ENCODE measurements at regions not wholly inside any gene's neighbourhood (a gene's known extent, or its start where the extent isn't known, plus 50 kb on each side); places are given as distances from the start of the nearest gene placed in this dataset.

DNA sequence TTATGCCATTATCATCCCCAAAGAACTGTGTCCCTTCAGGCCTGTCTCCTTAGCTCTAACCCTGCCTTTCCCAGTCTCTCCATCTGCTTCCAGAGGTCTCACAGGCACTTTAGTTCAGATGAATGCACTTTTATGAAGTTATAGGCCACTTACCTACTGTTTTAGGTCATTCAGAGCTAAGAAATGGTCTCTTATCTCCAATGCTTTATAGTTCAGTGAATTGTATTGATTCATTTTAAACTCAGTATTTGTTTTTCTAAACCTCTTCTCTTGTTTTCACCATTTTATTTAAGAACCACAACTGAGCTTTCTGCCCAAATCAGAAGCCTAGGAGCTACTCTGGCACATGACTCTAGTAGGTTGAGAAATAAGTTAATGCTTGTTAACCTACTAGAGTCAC lies 197.5 kb upstream of the ATP2B1 start:
- TF ChIP-seq, protein P1, sequence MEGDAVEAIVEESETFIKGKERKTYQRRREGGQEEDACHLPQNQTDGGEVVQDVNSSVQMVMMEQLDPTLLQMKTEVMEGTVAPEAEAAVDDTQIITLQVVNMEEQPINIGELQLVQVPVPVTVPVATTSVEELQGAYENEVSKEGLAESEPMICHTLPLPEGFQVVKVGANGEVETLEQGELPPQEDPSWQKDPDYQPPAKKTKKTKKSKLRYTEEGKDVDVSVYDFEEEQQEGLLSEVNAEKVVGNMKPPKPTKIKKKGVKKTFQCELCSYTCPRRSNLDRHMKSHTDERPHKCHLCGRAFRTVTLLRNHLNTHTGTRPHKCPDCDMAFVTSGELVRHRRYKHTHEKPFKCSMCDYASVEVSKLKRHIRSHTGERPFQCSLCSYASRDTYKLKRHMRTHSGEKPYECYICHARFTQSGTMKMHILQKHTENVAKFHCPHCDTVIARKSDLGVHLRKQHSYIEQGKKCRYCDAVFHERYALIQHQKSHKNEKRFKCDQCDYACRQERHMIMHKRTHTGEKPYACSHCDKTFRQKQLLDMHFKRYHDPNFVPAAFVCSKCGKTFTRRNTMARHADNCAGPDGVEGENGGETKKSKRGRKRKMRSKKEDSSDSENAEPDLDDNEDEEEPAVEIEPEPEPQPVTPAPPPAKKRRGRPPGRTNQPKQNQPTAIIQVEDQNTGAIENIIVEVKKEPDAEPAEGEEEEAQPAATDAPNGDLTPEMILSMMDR (conservative IDR thresholded peaks at IDR 0.05 in 1 of 2, IDR thresholded peaks at IDR 0.05 in 1 of 2; ENCODE audit: extremely low read depth in 1 of 2, insufficient read depth in 1 of 2, low read depth in 1 of 2, low read length in 2 of 2): no peak
- no peak for TF ChIP-seq EZH2 (IDR thresholded peaks at IDR 0.05; ENCODE audit: borderline replicate concordance, low read length)
